ENCODE measurements at regions not wholly inside any gene's neighbourhood (a gene's known extent, or its start where the extent isn't known, plus 50 kb on each side); places are given as distances from the start of the nearest gene placed in this dataset.

GRCh38 chr9:11063263-11063662, 450.5 kb upstream of the PTPRD start:
- no peak for TF ChIP-seq SIN3A (IDR thresholded peaks at IDR 0.05; ENCODE audit: borderline replicate concordance, insufficient read depth, low read length)
- no peak for TF ChIP-seq POLR2AphosphoS5 (IDR thresholded peaks at IDR 0.05; ENCODE audit: low read depth, low read length)
- TF ChIP-seq TAF1 (IDR thresholded peaks at IDR 0.05; ENCODE audit: borderline replicate concordance, insufficient read depth, low read length): no peak
- TF ChIP-seq, protein P1, sequence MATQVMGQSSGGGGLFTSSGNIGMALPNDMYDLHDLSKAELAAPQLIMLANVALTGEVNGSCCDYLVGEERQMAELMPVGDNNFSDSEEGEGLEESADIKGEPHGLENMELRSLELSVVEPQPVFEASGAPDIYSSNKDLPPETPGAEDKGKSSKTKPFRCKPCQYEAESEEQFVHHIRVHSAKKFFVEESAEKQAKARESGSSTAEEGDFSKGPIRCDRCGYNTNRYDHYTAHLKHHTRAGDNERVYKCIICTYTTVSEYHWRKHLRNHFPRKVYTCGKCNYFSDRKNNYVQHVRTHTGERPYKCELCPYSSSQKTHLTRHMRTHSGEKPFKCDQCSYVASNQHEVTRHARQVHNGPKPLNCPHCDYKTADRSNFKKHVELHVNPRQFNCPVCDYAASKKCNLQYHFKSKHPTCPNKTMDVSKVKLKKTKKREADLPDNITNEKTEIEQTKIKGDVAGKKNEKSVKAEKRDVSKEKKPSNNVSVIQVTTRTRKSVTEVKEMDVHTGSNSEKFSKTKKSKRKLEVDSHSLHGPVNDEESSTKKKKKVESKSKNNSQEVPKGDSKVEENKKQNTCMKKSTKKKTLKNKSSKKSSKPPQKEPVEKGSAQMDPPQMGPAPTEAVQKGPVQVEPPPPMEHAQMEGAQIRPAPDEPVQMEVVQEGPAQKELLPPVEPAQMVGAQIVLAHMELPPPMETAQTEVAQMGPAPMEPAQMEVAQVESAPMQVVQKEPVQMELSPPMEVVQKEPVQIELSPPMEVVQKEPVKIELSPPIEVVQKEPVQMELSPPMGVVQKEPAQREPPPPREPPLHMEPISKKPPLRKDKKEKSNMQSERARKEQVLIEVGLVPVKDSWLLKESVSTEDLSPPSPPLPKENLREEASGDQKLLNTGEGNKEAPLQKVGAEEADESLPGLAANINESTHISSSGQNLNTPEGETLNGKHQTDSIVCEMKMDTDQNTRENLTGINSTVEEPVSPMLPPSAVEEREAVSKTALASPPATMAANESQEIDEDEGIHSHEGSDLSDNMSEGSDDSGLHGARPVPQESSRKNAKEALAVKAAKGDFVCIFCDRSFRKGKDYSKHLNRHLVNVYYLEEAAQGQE (IDR thresholded peaks at IDR 0.05; ENCODE audit: insufficient read depth in 1 of 2, low read depth in 2 of 2, low read length in 2 of 2): no peak

All from PFSK-1 (cell line).